IMR-90 (cell line): ENCODE measurements at regions not wholly inside any gene's neighbourhood (a gene's known extent, or its start where the extent isn't known, plus 50 kb on each side); places are given as distances from the start of the nearest gene placed in this dataset.

Experiments
- ATAC-seq: fragments of 200-7000 bp; cut with Tn5 transposase; 2 replicates; pipeline ENCODE4 v1.9.1; 2020; ENCODE audit warnings: low read depth, mild to moderate bottlenecking, moderate library complexity
- BruUV-seq: library from RNA; stranded (reverse); fragments of 400-500 nt; replicated peaks from 2 replicates; lab custom pipeline; 2021; lab: Mats Ljungman, UMichigan
- CTCF ChIA-PET: fragments of 300-600 bp; formaldehyde crosslinking; extraction: SDS; loops from one replicate; lab custom pipeline; 2021; ENCODE audit warnings: antibody characterized with exemption; lab: Yijun Ruan, JAX
- POLR2A ChIA-PET: fragments of 300-600 bp; sonication (Branson Sonifier 250); formaldehyde crosslinking; loops from one replicate; lab custom pipeline; 2022; ENCODE audit warnings: antibody characterized with exemption; ENCODE audit not compliant: unreplicated experiment; lab: Charles Lee
- DNase-seq: peaks from one replicate; pipeline ENCODE4 v3.0.0; 2013
- H2AFZ ChIP-seq: replicated peaks from 2 replicates; pipeline ENCODE3; 2013; ENCODE audit warnings: low read length, mild to moderate bottlenecking; ENCODE audit not compliant: poor library complexity
- H2AK5ac ChIP-seq: 2 replicates; pipeline ENCODE4 v1.6.1; 2013; ENCODE audit warnings: low read depth, low read length, inconsistent platforms
- H2AK9ac ChIP-seq: replicated peaks from 2 replicates; pipeline ENCODE3; 2013; ENCODE audit warnings: mild to moderate bottlenecking, low read depth, low read length, moderate library complexity; ENCODE audit not compliant: poor library complexity
- H2BK120ac ChIP-seq: 2 replicates; pipeline ENCODE4 v1.6.1; 2013; ENCODE audit warnings: low read depth, low read length, inconsistent platforms
- H2BK15ac ChIP-seq: 3 replicates; pipeline ENCODE4 v1.6.1; 2013; ENCODE audit warnings: low read depth, low read length, inconsistent platforms
- H2BK20ac ChIP-seq: 2 replicates; pipeline ENCODE4 v1.6.1; 2013; ENCODE audit warnings: low read depth, mild to moderate bottlenecking, inconsistent platforms, low read length, moderate library complexity
- H2BK5ac ChIP-seq: 2 replicates; pipeline ENCODE4 v1.6.1; 2013; ENCODE audit warnings: mild to moderate bottlenecking, low read depth, low read length, inconsistent platforms; ENCODE audit not compliant: poor library complexity, severe bottlenecking
- H3K14ac ChIP-seq: replicated peaks from 2 replicates; pipeline ENCODE4 v1.6.1; 2013; ENCODE audit warnings: low read depth, low read length, inconsistent platforms
- H3K18ac ChIP-seq: 2 replicates; pipeline ENCODE4 v1.6.1; 2013; ENCODE audit warnings: low read depth, low read length, control low read depth
- H3K23ac ChIP-seq: 2 replicates; pipeline ENCODE4 v1.6.1; 2013; ENCODE audit warnings: low read depth, low read length, inconsistent platforms
- H3K27ac ChIP-seq: 2 replicates; pipeline ENCODE4 v1.5.1; 2013; ENCODE audit warnings: mild to moderate bottlenecking, control low read depth, low read length; ENCODE audit not compliant: insufficient read depth
- H3K27me3 ChIP-seq: 2 replicates; pipeline ENCODE4 v1.6.1; 2013; ENCODE audit warnings: low read length; ENCODE audit not compliant: control insufficient read depth, insufficient read depth
- H3K36me3 ChIP-seq: 2 replicates; pipeline ENCODE4 v1.6.1; 2013; ENCODE audit warnings: low read length, mixed read lengths; ENCODE audit not compliant: control insufficient read depth, insufficient read depth
- H3K4ac ChIP-seq: 2 replicates; pipeline ENCODE4 v1.6.1; 2013; ENCODE audit warnings: low read depth, low read length, inconsistent platforms
- H3K4me1 ChIP-seq: 2 replicates; pipeline ENCODE4 v1.6.1; 2013; ENCODE audit warnings: low read length, mixed read lengths; ENCODE audit not compliant: control insufficient read depth, insufficient read depth
- H3K4me2 ChIP-seq: 2 replicates; pipeline ENCODE4 v1.6.1; 2013; ENCODE audit warnings: low read depth, mild to moderate bottlenecking, control low read depth, low read length, moderate library complexity
- H3K4me3 ChIP-seq: 2 replicates; pipeline ENCODE4 v1.5.1; 2013; ENCODE audit warnings: low read depth, mild to moderate bottlenecking, control low read depth, low read length, moderate library complexity; ENCODE audit not compliant: insufficient read depth
- H3K56ac ChIP-seq: 2 replicates; pipeline ENCODE4 v1.6.1; 2013; ENCODE audit warnings: low read length, inconsistent platforms; ENCODE audit not compliant: insufficient read depth; ENCODE audit errors: extremely low read depth
- H3K79me1 ChIP-seq, 2 experiments: 2 replicates each; pipeline ENCODE4 v1.6.1; 2013; ENCODE audit warnings: low read length in 2 of 2, inconsistent platforms in 1 of 2, low read depth in 1 of 2
- H3K9ac ChIP-seq: 2 replicates; pipeline ENCODE4 v1.6.1; 2013; ENCODE audit warnings: low read depth, low read length, control low read depth
- H3K9me1 ChIP-seq: 2 replicates; pipeline ENCODE4 v1.6.1; 2013; ENCODE audit warnings: low read length, inconsistent platforms; ENCODE audit not compliant: insufficient read depth
- H3K9me3 ChIP-seq: 2 replicates; pipeline ENCODE4 v1.6.1; 2013; ENCODE audit warnings: low read length; ENCODE audit not compliant: control insufficient read depth, insufficient read depth
- H4K20me1 ChIP-seq: 2 replicates; pipeline ENCODE4 v1.6.1; 2013; ENCODE audit warnings: low read length, inconsistent platforms; ENCODE audit not compliant: insufficient read depth
- H4K5ac ChIP-seq: 2 replicates; pipeline ENCODE4 v1.6.1; 2013; ENCODE audit warnings: mild to moderate bottlenecking, low read depth, low read length, control low read depth
- H4K8ac ChIP-seq, 2 experiments: 2 replicates each; pipeline ENCODE4 v1.6.1; 2013; ENCODE audit warnings: low read depth in 2 of 2, low read length in 2 of 2, control low read depth in 1 of 2, inconsistent platforms in 1 of 2
- H4K91ac ChIP-seq: 2 replicates; pipeline ENCODE4 v1.6.1; 2013; ENCODE audit warnings: low read depth, low read length, inconsistent platforms; ENCODE audit not compliant: insufficient read depth
- BHLHE40 ChIP-seq: fragments of 150-350 bp; IDR thresholded peaks from 2 replicates; pipeline ENCODE4 v1.6.1; 2016; ENCODE audit warnings: mild to moderate bottlenecking, low read depth, low read length
- CEBPB ChIP-seq: IDR thresholded peaks from 2 replicates; pipeline ENCODE4 v1.6.1; 2012; ENCODE audit warnings: low read depth, low read length, improper control_type of control experiment
- CTCF ChIP-seq: conservative IDR thresholded peaks from 2 replicates; pipeline ENCODE4 v1.5.1; 2012; ENCODE audit warnings: mild to moderate bottlenecking, low read depth, low read length, improper control_type of control experiment
- FOS ChIP-seq: fragments of 150-350 bp; IDR thresholded peaks from 2 replicates; pipeline ENCODE4 v1.6.1; 2016; ENCODE audit warnings: low read depth, low read length
- MAFK ChIP-seq: IDR thresholded peaks from 2 replicates; pipeline ENCODE4 v1.6.1; 2012; ENCODE audit warnings: low read depth, low read length, improper control_type of control experiment
- MXI1 ChIP-seq: IDR thresholded peaks from 2 replicates; pipeline ENCODE4 v1.6.1; 2012; ENCODE audit warnings: low read depth, mild to moderate bottlenecking, low read length, moderate library complexity, borderline replicate concordance
- POLR2A ChIP-seq: IDR thresholded peaks from 2 replicates; pipeline ENCODE4 v1.6.1; 2012; ENCODE audit warnings: mild to moderate bottlenecking, low read depth, low read length
- RCOR1 ChIP-seq: IDR thresholded peaks from 2 replicates; pipeline ENCODE4 v1.6.1; 2012; ENCODE audit warnings: mild to moderate bottlenecking, low read length, improper control_type of control experiment; ENCODE audit not compliant: insufficient replicate concordance
- RFX5 ChIP-seq: IDR thresholded peaks from 2 replicates; pipeline ENCODE4 v1.8.0; 2012; ENCODE audit warnings: low read depth, mild to moderate bottlenecking, low read length, moderate library complexity
- WGBS, 2 experiments: methylation state at CpG; one replicate each; pipeline versions ENCODE4 v1.1.5 to v1.1.7; 2013; ENCODE audit warnings: missing lambda C conversion rate in 2 of 2; ENCODE audit not compliant: insufficient read length in 1 of 2; ENCODE audit errors: extremely low coverage in 2 of 2; 5-methylcytosine and 5-hydroxymethylcytosine counted together
- dilution Hi-C: fragments of 300-500 bp; cut with HindIII; formaldehyde crosslinking; loops from one replicate; pipeline ENCODE4 v1.14.3; 2018; ENCODE audit warnings: low sequenced_read_pairs; ENCODE audit not compliant: unreplicated experiment
- in situ Hi-C: fragments of 300-500 bp; cut with MboI; formaldehyde crosslinking; loops from 3 replicates; pipeline ENCODE4 v1.14.3; 2019; ENCODE audit warnings: low sequenced_read_pairs, inconsistent platforms, mixed read lengths
- intact Hi-C: fragments of 100-400 bp; cut with micrococcal nuclease; formaldehyde crosslinking; loops from 2 replicates; pipeline ENCODE4 v1.10.0; 2022
- TF ChIP-seq, protein P1 (sequence below): fragments of 150-350 bp; IDR thresholded peaks from 2 replicates; pipeline ENCODE4 v1.6.1; 2016; ENCODE audit warnings: low read depth, mild to moderate bottlenecking, low read length, moderate library complexity, borderline replicate concordance

GRCh38 chr17:73833775-73834488, 189.7 kb upstream of the SDK2 start:
- ATAC-seq (no peak), DNase-seq (no peak)
- Histone ChIP-seq H3K14ac (no peak overlapping the region), H2BK5ac (no peak overlapping the region), H3K23ac (no peak overlapping the region), H4K91ac (no peak overlapping the region), H2AK5ac (no peak overlapping the region), H4K5ac (no peak overlapping the region), H2AK9ac (no peak overlapping the region), H2BK20ac (no peak overlapping the region), H3K18ac (no peak overlapping the region), H2BK15ac (no peak overlapping the region), H3K9me1 (no peaks in the 10 kb centered on the region), H3K27ac (no peak overlapping the region), H3K4ac (no peak overlapping the region), H3K36me3 (no peaks in the 10 kb centered on the region), H4K20me1 (no peaks in the 10 kb centered on the region), H3K4me2 (no peak overlapping the region), H3K9me3 (peaks cover 38% of the 10 kb centered on the region), H4K8ac (no peak overlapping the region), H3K27me3 (no peaks in the 10 kb centered on the region), H2BK120ac (no peak overlapping the region), H3K4me1 (no peaks in the 10 kb centered on the region), H2AFZ (no peak overlapping the region), H3K56ac (no peak overlapping the region), H3K4me3 (no peak overlapping the region), H3K79me1 (no peaks in the 10 kb centered on the region), H3K9ac (no peak overlapping the region)
- dilution Hi-C loops (no loop called here), in situ Hi-C loops (no loop called here), intact Hi-C loops (no loop called here)
- ChIA-PET POLR2A (no interaction called here), CTCF (no interaction called here)
- WGBS, 2 experiments, result 22% methylated on average over 5 of the region's 17 CpGs; no CpG with 5 or more reads in 1 of the 2 experiments
- no TSS peak for BruUV-seq
- TF ChIP-seq CTCF (no peak), MAFK (no peak), FOS (no peak), BHLHE40 (no peak), RCOR1 (no peak), RFX5 (no peak), CEBPB (no peak), POLR2A (no peak), MXI1 (no peak)
- TF ChIP-seq, protein P1, sequence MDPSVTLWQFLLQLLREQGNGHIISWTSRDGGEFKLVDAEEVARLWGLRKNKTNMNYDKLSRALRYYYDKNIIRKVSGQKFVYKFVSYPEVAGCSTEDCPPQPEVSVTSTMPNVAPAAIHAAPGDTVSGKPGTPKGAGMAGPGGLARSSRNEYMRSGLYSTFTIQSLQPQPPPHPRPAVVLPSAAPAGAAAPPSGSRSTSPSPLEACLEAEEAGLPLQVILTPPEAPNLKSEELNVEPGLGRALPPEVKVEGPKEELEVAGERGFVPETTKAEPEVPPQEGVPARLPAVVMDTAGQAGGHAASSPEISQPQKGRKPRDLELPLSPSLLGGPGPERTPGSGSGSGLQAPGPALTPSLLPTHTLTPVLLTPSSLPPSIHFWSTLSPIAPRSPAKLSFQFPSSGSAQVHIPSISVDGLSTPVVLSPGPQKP, result no peak
